CD4-positive, alpha-beta T cell (primary cell): ENCODE measurements at regions not wholly inside any gene's neighbourhood (a gene's known extent, or its start where the extent isn't known, plus 50 kb on each side); places are given as distances from the start of the nearest gene placed in this dataset.

ENCODE experiments used
- ATAC-seq: fragments of 200-7000 bp; cut with Tn5 transposase; one replicate; pipeline ENCODE4 v1.10.0; 2022; ENCODE audit warnings: mild to moderate bottlenecking; ENCODE audit not compliant: poor library complexity
- CTCF ChIA-PET: fragments of 350-600 bp; sonication (Branson Sonifier 250); formaldehyde crosslinking; loops from one replicate; lab custom pipeline; 2021; ENCODE audit warnings: antibody characterized with exemption, inconsistent platforms; lab: Charles Lee
- POLR2A ChIA-PET: fragments of 350-600 bp; sonication (Branson Sonifier 250); formaldehyde crosslinking; loops from one replicate; lab custom pipeline; 2021; ENCODE audit warnings: antibody characterized with exemption, inconsistent platforms; lab: Charles Lee
- DNase-seq, 14 experiments: peaks; one replicate each; pipeline ENCODE4 v3.0.0-alpha.2; 2013 to 2020; ENCODE audit warnings: mixed read lengths in 2 of 14
- H3K27ac ChIP-seq, 2 donors: one replicate each; pipeline versions ENCODE4 v1.5.1 to v1.7.0; 2013; ENCODE audit warnings: low read length in 2 of 2, low read depth in 1 of 2, mild to moderate bottlenecking in 1 of 2
- H3K27me3 ChIP-seq, 2 experiments: 1 replicate in 1 of 2; 2 replicates in 1 of 2; pipeline versions ENCODE4 v1.6.1 to v1.7.0; 2013; ENCODE audit warnings: low read length in 2 of 2, control low read depth in 1 of 2, mild to moderate bottlenecking in 1 of 2, moderate library complexity in 1 of 2; ENCODE audit not compliant: insufficient read depth in 2 of 2, control insufficient read depth in 1 of 2
- H3K36me3 ChIP-seq: one replicate; pipeline ENCODE4 v1.6.1; 2013; ENCODE audit warnings: low read length, control low read depth; ENCODE audit not compliant: insufficient read depth
- H3K4me1 ChIP-seq: one replicate; pipeline ENCODE4 v1.6.1; 2013; ENCODE audit warnings: low read length, control low read depth; ENCODE audit not compliant: insufficient read depth
- H3K4me3 ChIP-seq: one replicate; pipeline ENCODE4 v1.5.1; 2013; ENCODE audit warnings: mild to moderate bottlenecking, low read length, moderate library complexity
- H3K9me3 ChIP-seq, 2 experiments: 1 replicate in 1 of 2; 2 replicates in 1 of 2; pipeline versions ENCODE4 v1.6.1 to v1.7.0; 2013; ENCODE audit warnings: low read length in 2 of 2, mild to moderate bottlenecking in 2 of 2, control low read depth in 1 of 2, moderate library complexity in 1 of 2; ENCODE audit not compliant: control insufficient read depth in 1 of 2, insufficient read depth in 1 of 2
- H3K27ac Mint-ChIP-seq: one replicate; pipeline ENCODE4 v1.8.0; 2020; ENCODE audit warnings: mixed read lengths
- H3K27me3 Mint-ChIP-seq: one replicate; pipeline ENCODE4 v1.8.0; 2021; ENCODE audit warnings: mixed read lengths
- H3K36me3 Mint-ChIP-seq: one replicate; pipeline ENCODE4 v1.8.0; 2021; ENCODE audit warnings: low read depth, mixed read lengths
- H3K4me1 Mint-ChIP-seq: one replicate; pipeline ENCODE4 v1.8.0; 2021; ENCODE audit warnings: low read depth, mixed read lengths
- H3K4me3 Mint-ChIP-seq: one replicate; pipeline ENCODE4 v1.8.0; 2020; ENCODE audit warnings: mild to moderate bottlenecking, mixed read lengths
- H3K9me3 Mint-ChIP-seq: one replicate; pipeline ENCODE4 v1.8.0; 2020; ENCODE audit warnings: mixed read lengths
- intact Hi-C, 2 experiments: fragments of 100-400 bp; cut with DNase I in 1 of 2; cut with micrococcal nuclease in 1 of 2; formaldehyde crosslinking; loops; one replicate each; pipeline versions ENCODE4 v1.15.1 to v1.9.0; 2023 to 2025; cut with DNase I, micrococcal nuclease
- TF ChIP-seq, protein P1 (sequence below): fragments of 200-600 bp; IDR thresholded peaks from one replicate; pipeline ENCODE4 v1.8.0; 2022; ENCODE audit warnings: antibody characterized with exemption, mild to moderate bottlenecking

DNA sequence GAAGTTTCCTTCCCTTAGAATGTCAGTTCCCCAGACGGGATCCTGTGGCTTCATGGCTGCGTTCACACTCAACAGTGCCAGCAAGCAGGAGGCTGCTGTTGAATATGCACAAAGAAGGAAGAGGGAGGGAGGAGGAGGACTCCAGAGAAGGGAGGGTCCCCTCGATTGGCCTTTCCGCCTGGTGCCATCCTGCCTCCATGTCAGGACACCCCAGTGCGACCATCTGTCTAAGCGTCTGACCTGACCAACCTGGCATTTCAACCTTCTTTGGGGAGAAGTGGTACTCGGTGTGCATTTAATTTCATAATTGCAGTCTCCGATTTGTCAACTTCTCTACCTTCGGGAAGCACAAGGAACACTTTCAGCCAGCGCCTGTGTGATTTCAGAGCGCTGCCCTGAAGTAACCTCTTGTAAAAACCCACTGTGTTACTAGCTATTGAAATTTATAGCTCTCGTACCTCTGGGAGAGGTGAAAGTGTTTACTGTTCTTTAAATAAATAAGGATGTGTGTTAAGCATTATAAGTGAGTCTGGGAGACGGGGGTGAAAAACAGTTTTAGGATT lies 1491.9 kb downstream of the TBC1D22A start:
- Mint-ChIP-seq H3K9me3 (no peaks in the 10 kb centered on the region), H3K36me3 (no peaks in the 10 kb centered on the region), H3K4me1 (no peaks in the 10 kb centered on the region), H3K4me3 (no peak overlapping the region), H3K27ac (no peak overlapping the region), H3K27me3 (peaks cover 14% of the 10 kb centered on the region)
- ATAC-seq = no peak
- ChIA-PET POLR2A (no interaction called here), CTCF (no interaction called here)
- Histone ChIP-seq H3K4me1 (no peaks in the 10 kb centered on the region), H3K27ac (no peak overlapping the region), H3K4me3 (no peak overlapping the region), H3K9me3 (no peaks in the 10 kb centered on the region), H3K27me3 (peaks cover 2 to 7% of the 10 kb centered on the region in 2 experiments), H3K36me3 (no peaks in the 10 kb centered on the region)
- intact Hi-C loops = no loop called here
- DNase-seq = no peak
- TF ChIP-seq, protein P1, sequence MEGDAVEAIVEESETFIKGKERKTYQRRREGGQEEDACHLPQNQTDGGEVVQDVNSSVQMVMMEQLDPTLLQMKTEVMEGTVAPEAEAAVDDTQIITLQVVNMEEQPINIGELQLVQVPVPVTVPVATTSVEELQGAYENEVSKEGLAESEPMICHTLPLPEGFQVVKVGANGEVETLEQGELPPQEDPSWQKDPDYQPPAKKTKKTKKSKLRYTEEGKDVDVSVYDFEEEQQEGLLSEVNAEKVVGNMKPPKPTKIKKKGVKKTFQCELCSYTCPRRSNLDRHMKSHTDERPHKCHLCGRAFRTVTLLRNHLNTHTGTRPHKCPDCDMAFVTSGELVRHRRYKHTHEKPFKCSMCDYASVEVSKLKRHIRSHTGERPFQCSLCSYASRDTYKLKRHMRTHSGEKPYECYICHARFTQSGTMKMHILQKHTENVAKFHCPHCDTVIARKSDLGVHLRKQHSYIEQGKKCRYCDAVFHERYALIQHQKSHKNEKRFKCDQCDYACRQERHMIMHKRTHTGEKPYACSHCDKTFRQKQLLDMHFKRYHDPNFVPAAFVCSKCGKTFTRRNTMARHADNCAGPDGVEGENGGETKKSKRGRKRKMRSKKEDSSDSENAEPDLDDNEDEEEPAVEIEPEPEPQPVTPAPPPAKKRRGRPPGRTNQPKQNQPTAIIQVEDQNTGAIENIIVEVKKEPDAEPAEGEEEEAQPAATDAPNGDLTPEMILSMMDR = no peak

- Histone ChIP-seq H3K4me3 (no peak overlapping the region), H3K9me3 (no peaks in the 10 kb centered on the region), H3K4me1 (no peaks in the 10 kb centered on the region), H3K36me3 (no peaks in the 10 kb centered on the region), H3K27ac (no peak overlapping the region), H3K27me3 (peaks cover 2 to 7% of the 10 kb centered on the region in 2 experiments)
- DNase-seq (no peak), ATAC-seq (no peak)
- no peaks in the 10 kb centered on the region for H3K36me3 Mint-ChIP-seq
- peaks cover 14% of the 10 kb centered on the region for H3K27me3 Mint-ChIP-seq
- ChIA-PET CTCF (no interaction called here), POLR2A (no interaction called here)
- H3K4me1 Mint-ChIP-seq = no peaks in the 10 kb centered on the region
- TF ChIP-seq, protein P1 = no peak
- no peaks in the 10 kb centered on the region for H3K9me3 Mint-ChIP-seq
- intact Hi-C loops = no loop called here
- no peak overlapping the region for H3K4me3 Mint-ChIP-seq
- H3K27ac Mint-ChIP-seq = no peak overlapping the region
Observed at GRCh38 chr22:48253573-48253972, 1491.1 kb downstream of the TBC1D22A start.

DNA sequence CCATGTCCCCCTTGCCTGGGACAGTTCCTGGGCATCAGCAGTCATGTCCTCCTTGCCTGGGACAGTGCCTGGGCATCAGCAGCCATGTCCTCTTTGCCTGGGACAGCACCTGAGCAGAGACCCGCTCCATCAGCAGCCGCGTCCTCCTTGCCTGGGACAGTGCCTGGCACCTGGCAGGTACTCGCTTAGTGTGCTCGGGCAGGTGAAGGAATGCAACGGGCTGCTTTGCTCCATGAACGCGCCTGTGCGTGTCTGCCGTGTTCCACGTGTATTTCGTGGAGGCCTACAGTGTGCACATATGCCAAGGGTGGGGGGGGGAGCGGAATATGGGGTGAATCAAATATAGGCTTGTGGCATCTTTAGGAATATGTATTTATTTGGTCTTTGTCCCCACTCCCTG lies 1490.7 kb downstream of the TBC1D22A start:
- Mint-ChIP-seq H3K4me1 (no peaks in the 10 kb centered on the region), H3K27ac (no peak overlapping the region), H3K4me3 (no peak overlapping the region), H3K36me3 (no peaks in the 10 kb centered on the region), H3K27me3 (peaks cover 14% of the 10 kb centered on the region), H3K9me3 (no peaks in the 10 kb centered on the region)
- Histone ChIP-seq H3K27me3 (peaks cover 2 to 7% of the 10 kb centered on the region in 2 experiments), H3K9me3 (no peaks in the 10 kb centered on the region), H3K4me3 (no peak overlapping the region), H3K4me1 (no peaks in the 10 kb centered on the region), H3K27ac (no peak overlapping the region), H3K36me3 (no peaks in the 10 kb centered on the region)
- TF ChIP-seq, protein P1 = no peak
- no peak for ATAC-seq
- DNase-seq = no peak
- intact Hi-C loops = no loop called here
- POLR2A ChIA-PET = no interaction called here
- CTCF ChIA-PET = no interaction called here
